ENCODE measurements at regions not wholly inside any gene's neighbourhood (a gene's known extent, or its start where the extent isn't known, plus 50 kb on each side); places are given as distances from the start of the nearest gene placed in this dataset.
"Not testable (repeated sequence)": the region's sequence is repeated elsewhere in the genome, so short reads cannot be mapped to it uniquely, and the experiment has no call there.

DNA sequence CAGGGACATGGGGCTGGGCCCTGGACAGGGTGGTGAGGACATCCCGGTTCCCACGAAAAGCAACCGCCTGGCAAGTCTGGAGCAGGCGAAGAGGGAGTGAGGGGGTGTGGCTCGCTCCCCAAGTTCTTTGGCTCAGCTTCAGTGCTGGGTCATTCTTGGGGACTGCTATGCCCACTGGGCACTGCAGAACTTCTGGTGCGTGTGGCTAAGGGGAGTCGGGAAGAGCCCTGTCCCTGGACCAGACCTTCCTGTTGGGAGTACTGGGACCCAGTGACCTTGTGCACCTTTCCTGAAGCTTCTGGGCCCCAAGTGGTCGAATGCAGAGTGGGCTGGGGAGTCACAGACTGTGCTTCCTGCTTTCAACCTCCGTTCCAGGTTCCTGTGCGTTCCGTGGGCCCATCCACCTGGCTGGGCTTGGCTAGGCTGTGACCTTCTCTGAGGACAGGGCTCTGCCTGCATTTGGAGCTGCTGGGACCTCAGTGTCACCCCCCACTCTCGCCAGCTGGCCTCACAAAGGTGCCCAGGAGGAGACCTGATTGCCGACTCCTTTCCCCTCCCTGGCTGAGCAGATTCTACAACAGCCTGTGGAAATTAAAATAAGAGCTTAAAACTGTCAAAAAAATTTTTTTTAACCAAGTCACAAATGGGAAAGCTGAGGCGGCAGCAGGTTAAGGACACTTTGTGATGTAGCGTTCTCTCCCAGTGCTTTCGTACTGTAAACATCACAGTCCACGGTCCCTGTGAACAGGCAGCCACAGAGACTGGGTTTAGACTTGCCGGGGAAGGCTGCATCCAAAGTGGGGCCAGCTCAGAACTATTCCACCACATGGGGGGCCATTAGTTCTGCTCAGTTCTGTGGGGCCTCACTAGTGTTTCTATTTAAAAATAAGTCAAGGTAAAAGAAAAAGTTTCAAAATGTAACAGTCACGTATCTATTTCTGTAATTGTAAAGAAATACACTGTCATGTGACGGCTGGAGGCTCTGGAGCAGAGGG lies 63.8 kb upstream of the WNT7B start:
- no peak for DNase-seq (ENCODE audit: low read depth in 2 of 3, low spot score in 1 of 3)

DNA sequence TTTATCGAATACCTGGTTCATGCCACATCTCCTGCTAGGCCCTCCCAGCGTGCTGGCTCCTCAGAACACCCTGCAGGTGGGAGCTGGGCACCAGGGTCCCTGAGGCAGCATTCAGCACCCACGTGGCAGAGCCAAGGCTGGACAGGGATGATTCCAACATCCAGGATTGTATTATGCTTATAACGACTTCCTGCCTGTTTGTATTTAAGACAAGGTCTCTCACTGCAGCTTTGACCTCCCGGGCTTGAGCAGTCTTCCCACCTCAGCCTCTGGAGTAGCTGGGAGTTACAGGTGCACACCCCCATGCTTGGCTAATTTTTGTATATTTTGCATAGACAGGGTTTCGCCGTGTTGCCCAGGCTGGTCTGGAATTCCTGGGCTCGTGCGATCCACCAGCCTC lies 64.7 kb upstream of the WNT7B start:
- DNase-seq (ENCODE audit: low read depth in 2 of 3, low spot score in 1 of 3): no peak

DNA sequence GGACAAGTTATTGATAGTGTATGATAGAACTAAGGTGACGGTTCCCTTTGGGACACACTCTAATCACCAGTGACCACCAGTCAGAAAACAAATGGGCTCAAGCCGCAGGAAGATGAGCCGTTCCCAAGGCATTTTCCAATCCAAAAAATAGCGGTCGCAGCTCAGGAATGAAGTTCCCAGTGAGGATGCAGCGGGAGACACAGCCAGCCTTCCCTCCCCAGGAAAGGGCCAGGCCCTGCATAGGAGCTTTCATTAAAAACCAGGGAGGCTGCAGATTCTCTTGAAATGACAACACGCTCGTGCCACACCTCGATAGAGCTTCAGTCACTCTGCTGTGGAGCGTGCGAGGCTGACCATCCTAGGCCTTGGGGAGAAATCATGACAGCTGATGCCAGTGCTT lies 65.8 kb upstream of the WNT7B start:
- no peak for DNase-seq (ENCODE audit: low read depth in 2 of 3, low spot score in 1 of 3)

DNA sequence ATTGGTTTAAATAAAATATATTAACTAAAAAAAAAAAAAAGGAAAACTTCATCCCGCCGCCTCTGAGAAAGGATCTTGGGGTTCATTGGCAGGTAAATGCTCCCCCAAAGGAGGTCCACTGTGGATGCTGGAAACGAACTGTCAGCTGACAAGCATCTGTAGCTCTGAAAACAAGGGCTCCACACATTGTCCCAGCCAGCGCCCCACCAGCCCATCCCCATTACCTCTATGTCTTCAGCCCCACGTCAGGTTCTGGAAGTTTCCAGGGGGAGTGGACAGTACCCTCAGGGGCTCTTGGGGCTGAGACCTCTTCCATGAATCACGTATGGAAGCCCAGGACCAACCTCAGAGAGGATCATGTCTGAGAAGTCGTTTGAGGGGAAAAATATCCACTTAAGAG lies 66.4 kb upstream of the WNT7B start:
- DNase-seq (ENCODE audit: low read depth in 2 of 3, low spot score in 1 of 3): no peak

DNA sequence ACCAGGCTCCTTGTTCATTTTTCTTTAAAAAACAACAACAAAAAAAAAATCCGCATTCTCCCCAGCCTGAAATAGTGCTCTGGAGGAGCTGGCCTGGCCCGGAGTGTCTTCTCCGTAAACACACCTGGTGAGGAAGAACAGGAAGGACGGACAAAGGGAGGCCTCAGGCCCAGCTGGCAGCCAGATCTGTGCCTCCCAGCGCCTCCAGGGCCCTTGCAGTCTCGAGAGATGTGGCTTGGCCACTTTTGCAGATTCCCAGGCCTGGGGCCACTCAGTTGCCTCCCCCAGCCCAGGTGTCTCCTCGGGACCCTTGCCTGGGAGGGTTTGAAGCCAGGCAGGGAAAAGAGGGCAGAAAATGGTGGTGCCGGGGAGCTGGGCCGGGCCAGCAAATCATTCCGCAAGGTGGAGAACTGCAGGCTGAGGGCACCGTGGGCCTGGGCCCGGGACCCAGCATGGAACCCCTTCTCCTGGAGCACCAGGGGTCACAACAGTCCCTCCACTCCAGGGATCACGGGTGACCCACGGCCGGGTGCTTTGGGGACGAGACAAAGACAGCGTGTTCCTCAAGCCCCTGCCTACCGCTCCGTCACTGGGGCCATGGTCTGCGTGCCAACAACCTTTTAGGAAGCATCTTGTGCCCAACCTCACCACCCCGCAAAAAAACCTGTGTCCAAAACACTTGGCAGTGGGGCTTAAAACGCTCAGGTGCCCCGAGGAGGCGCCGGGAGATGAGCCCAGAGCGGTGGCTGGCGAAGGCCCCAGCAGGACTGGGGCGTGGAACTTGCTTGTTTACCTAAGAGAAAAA lies 67.1 kb upstream of the WNT7B start:
- DNase-seq (ENCODE audit: low read depth in 2 of 3, low spot score in 1 of 3): no peak

DNA sequence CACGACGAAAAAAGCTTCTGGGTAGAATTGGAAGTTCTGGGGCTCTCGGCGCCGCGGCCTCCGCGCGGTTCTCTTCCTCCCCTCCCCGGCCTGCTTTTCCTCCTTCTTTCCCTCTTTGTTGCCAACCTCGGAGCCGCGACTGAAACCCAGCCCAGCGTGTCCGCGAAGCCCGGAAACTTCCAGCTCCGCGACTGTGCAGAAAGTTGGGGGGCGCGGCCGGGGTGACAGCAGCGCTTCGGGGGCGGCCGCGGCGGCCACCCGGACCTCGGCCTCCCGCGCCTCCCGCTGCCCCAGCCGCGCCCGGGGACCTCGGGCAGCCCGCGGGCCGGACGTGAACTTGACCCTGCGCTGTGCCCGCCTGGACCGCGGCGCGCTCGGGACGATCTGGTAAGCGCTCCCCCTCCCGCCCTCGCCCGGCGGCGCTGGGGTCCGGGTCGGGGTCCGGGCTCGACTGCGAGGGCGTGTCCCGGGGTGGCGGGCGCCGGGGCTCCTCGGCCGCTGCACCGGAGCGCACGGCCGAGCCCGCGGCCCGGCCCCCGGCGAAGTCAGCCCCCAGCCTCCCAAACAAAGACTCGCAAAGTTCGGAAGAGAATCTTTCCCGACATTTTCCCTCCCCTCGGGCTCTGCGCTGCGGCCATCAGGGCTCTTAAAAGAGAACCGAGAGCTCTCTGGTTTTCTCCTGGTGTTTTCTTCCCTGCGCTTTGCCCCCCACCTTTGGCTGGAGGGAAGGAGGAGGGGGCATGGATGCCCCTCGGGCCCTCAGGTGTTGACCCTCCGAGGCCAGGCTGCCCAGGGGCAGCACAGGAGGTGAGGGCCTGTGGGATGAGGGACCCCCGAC lies 67.9 kb upstream of the WNT7B start:
- no peak for DNase-seq (ENCODE audit: low read depth in 2 of 3, low spot score in 1 of 3)

DNA sequence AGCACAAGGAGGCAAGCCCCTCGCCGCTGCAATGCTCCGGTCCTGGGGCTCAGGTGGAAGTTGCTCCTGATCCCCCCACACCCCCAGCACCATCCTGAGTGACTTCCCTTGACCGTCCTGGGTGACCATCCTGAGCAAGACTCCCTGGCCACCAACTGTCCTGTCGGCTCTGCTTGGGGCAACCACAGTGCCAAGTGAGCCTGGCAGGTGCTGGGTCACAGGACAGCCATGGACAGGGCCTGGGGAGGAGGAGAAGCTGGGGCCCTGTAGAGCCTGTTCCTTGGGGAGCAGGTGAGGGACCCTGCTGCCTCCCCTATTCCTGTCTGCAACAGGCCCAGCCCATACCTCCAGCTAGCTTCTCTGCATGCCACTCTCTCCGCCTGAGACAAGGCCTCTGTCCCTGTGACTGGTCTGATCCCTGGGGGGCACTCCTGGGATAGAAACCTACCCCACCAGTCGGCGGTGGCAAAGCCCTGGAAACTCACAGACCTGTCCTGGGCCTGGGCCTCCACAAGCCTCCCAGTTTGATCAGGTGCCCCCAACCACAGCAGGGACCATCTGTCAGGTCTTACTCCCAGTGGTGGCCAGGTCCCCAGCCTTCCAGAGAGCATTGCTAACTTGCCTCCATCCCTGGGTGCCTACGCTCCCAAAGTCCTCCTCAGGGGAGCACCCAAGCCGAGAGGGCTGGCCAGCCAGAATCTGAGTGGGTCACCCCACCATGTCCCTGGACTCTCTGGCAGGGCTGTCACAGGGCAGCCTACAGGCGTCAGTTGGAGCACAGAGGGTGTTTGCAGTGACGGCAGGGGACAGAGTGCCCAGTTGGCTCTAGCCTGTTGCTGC lies 68.7 kb upstream of the WNT7B start:
- no peak for DNase-seq (ENCODE audit: low read depth in 2 of 3, low spot score in 1 of 3)

DNA sequence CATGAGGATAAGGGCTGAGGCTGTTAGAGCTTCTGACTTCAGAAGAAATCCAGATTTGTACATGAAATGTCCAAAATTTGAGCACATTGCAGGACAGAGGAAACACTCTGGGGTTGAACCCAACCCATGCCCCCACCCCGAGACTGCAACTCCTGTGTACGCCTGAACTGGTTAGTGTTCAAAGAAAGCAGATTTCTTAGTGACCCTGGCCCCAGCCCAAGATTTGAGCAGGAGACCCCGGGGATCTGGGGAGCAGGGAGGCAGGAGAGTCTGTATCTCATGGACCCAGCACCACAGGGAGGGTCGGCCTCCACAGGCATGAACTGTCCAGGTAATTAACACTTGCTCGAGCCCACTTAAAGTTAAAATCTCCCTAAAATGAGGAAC lies 69.3 kb upstream of the WNT7B start:
- no peak for DNase-seq (ENCODE audit: low read depth in 2 of 3, low spot score in 1 of 3)

DNA sequence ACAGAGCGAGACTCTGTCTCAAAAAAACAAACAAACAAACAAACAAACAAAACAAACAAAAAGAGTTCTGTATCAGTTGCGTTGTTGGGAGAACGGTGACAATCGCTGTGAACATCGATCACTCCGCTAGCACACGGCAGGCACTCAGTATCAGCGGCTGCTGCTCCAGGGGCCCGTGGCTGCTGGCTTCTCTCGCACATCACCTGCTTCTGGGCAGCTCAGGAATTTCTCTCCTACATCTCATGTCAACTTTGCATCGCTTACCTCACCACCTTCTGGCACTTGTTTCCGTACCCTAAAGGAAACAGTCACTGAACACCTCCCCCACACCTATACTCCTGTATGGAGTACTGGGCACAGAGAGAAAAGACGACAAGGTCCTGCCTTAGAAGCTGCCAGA lies 70.3 kb upstream of the WNT7B start:
- DNase-seq (ENCODE audit: low read depth in 2 of 3, low spot score in 1 of 3): no peak

DNA sequence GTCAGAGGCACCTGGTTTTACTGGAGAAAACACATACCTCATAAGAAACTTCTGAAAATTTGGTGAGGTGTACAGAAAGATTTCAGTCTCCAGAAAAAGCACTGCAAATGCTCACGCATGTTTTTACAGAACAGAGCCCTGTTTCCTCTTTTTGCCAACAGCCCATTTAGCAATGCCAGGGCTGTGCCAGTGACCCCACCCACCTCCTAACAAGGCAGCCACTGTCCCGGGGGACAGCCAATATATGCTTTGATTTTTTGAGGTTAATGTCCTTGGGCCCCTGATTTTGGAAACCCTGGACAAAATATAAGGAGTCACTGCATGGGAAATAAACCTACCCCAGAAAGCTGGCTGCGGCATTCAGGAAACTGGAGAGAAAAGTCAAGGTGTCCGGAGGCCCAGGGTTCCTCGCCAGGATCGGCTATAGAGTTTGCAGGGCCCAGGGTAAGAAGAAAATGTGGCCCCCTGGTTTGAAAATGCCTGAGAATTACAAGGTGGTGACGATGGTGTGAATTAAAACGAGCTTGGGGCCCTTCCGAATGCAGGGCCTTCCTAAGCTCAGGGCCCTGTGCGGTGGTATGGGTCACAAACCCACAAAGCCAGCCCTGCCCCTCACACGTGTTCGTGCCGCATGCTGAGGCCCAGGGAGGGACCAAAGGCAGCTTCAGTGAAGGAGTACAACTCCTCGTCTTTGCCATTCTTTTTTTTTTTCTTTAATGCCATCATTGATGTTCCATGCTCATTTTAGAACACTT lies 71.1 kb upstream of the WNT7B start:
- DNase-seq (ENCODE audit: low read depth in 2 of 3, low spot score in 1 of 3): no peak

DNA sequence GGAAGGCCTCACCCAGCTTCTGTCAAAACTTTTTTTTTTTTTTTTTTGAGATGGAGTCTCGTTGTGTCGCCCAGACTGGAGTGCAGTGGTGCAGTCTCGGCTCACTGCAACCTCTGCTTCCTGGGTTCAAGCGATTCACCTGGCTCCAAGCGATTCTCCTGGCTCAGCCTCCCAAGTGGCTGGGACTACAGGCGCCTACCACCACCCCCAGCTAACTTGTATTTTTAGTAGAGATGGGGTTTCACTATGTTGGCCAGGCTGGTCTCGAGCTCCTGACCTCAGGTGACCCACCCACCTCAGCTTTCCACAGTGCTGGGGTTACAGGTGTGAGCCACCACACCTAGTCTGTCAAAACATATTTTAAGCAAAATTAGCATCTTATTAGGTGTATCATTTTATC lies 71.7 kb upstream of the WNT7B start:
- not testable (repeated sequence) for DNase-seq (ENCODE audit: low read depth in 2 of 3, low spot score in 1 of 3)

DNA sequence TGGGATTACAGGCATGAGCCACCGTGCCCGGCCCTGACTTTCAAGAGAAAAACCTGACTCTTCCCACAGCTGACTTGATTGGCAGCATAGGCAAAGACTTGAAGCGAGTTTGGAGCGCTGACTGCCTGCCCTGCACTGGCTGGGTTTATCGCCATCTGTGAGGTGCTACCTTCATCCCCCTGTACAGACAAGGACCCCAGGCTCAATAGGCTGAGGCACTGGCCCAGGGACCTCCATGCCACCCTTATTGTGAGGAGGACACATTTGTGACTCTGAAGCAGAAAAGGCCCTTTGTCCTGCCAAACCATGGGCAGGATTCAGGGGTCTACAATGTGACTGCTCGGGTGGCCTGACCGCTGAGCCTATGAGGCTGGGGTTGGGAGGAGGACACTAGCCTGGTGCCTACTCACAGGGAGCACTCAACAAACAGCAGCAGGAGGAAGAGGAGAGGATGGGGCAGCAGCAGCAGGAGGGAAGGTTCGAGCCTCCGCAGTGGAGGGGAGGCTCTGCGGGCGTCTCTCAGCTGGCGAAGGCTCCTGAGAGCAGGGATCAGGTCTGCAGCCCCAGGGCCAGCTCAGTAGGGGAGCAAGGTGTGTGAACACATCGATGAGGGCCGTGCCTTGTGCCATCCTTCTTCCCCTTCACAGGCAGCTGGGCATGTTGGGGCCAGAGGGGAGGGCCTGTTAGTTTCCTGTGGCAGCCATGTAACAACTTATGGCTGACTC lies 72.9 kb upstream of the WNT7B start:
- no peak for DNase-seq (ENCODE audit: low read depth in 2 of 3, low spot score in 1 of 3)

DNA sequence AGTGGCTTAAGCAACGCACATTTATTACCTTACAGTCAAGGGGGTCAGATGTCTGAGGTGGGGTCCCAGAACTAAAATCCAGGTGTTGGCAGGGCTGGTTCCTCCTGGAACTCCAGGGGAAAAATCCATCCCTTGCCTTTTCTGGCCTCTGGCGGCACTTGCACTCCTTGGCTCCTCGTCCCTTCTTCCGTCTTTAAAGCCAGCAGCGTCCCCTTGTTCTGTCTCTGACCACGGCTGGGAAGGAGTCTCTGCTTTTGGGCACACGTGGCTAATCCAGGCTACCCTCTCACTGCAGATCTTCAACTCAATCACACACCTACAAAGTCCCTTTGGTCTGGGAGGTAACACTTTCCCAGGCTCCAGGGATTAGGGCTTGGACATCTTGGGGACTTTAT lies 73.5 kb upstream of the WNT7B start:
- no peak for DNase-seq (ENCODE audit: low read depth in 2 of 3, low spot score in 1 of 3)

DNA sequence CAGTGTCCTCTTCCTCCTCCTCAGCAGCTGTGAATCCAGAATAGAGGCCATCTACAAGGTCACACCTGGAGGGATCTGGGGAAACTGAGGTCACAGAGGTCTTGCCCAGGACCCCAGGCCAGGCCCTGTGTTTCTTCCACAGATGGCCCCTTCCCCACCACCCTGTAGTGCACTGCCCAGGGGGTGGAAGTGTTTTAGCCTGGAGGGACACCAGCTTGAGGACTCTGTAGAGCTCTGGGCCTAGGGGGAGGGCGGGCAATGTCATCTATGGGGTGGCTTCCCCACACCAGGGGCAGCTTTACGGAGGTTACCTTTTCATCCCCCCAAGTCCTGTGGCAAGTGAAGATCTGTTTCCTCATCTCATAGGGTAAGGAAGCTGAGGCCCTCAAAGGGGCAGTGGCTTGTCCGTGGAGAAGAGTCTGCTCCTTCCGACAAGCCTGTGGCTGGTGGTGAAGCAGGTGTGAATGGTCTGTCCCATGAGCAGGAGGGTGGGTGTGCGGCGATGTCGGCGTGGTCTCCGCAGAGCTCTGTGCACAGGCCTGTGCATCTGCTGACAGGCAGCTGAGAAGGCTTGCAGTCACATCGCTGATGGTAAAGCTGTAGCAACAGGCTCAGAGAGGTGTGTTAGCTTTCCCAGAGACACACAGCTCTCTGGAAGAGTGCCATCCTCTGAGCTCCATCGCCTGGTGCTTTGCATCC lies 74.1 kb upstream of the WNT7B start:
- no peak for DNase-seq (ENCODE audit: low read depth in 2 of 3, low spot score in 1 of 3)

DNA sequence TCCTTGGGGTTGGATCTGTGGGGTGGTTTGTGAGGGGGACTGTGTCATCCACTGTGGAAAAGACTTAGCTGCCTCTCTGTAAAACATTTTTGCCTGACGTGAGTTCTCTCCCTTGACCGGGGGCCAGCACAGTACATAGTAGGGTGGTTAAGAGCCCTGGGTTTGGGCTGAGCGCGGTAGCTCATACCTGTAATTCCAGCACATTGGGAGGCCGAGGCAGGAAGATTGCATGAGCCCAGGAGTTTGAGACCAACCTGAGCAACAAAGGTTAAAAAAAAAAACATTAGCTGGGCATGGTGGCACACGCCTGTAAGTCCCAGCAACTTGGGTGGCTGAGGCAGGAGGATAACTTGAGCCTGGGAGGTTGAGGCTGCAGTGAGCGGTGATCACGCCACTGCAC lies 74.7 kb upstream of the WNT7B start:
- DNase-seq (ENCODE audit: low read depth in 2 of 3, low spot score in 1 of 3): no peak

DNA sequence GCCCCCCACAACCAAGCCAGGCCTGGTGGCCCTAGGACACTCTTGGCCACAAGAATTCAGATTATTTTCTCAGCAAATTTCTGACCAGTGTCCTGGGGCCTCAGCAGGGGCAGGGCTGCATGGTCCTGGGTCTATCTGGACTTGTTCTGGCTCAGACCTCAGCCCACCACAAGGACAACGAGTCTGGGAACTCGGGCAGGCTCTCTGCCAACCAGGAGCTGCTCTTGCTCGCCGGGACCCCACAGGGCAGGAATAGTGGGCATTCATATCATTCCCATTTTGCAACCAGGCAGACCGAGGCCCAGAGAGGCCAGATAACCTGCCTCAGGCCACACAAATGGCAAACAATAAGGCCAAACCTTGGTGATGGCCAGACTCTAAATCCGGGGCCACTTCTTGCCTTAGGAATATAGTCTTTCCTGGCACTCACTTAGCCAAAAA lies 75.4 kb upstream of the WNT7B start:
- no peak for DNase-seq (ENCODE audit: low read depth in 2 of 3, low spot score in 1 of 3)

DNA sequence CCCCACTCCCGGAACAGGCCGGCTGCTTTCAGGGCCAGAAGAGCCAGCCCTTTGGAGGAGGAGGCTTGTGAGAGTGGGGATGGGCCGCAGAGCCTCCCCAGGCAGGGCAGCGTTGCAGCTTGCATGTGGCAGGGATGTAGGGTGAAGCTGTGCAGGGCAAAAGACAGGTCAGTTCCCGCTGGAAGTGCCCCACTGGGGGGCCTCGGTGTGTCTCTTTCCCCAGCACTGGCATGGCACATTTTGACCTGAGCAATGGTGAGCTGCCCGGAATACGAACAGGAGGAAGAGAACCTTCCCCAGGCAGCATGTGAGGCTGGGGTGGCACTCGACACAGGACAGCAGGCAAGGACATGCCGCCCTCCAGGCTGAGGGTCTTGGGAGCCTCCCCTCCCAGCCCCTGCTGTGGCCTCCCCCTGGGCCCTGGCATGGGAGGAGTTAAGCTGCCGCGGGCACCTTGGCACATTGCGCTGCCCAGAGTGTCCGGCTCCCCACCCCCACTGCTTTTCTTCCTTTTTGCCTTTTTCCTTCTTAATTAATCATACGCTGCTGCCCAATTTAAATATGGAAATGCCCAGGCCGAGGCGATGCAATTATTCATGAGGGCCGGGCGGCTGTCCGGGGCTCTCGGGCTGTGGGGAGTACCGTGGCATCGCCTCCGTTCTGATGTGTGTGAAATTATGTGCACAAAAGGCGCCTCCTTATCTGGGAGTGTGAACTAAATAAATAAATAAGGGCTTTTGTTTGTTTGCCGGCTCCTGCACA lies 76.0 kb upstream of the WNT7B start:
- no peak for DNase-seq (ENCODE audit: low read depth in 2 of 3, low spot score in 1 of 3)

Measured in stimulated activated CD4-positive, alpha-beta T cell treated with anti-CD3 and anti-CD28 coated beads, Interleukin-12 subunit alpha, Interleukin-12 subunit beta, amount 100 ng/mL, for 48 hours (primary cell).